Stimulated activated CD8-positive, alpha-beta memory T cell treated with anti-CD3 and anti-CD28 coated beads, Interleukin-7, amount 100 ng/mL, for 4 hours (primary cell): ENCODE measurements at regions not wholly inside any gene's neighbourhood (a gene's known extent, or its start where the extent isn't known, plus 50 kb on each side); places are given as distances from the start of the nearest gene placed in this dataset.

Source experiments
- DNase-seq, 2 donors: peaks; one replicate each; pipeline ENCODE4 v3.0.0-alpha.2; 2020; ENCODE audit warnings: low read depth in 2 of 2

- no peak for DNase-seq
Measured at GRCh38 chr1:38135625-38136414, 89.2 kb upstream of the POU3F1 start.

GRCh38 chr1:38134294-38134755 is 87.7 kb upstream of the POU3F1 start:
- no peak for DNase-seq

DNA sequence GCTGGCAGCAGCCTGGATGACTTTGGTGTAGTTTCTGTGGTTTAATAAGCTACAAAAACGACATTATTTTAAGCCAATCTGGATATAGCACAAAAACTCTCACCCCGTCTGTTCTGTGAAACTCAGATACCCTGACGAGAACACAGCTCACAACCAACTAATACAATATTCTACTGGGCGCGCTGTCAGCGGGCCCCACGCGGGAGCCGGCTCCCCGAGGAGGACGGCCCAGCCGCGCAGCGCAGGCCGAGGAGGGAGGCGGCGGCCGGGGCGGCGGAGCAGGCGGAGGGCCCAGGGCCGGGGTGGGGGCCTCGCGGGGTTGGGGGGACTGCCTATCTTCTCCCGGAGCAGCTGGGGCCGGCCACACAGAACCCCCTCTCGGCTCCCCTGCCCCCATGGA is 87.2 kb upstream of the POU3F1 start:
- no peak for DNase-seq

DNA sequence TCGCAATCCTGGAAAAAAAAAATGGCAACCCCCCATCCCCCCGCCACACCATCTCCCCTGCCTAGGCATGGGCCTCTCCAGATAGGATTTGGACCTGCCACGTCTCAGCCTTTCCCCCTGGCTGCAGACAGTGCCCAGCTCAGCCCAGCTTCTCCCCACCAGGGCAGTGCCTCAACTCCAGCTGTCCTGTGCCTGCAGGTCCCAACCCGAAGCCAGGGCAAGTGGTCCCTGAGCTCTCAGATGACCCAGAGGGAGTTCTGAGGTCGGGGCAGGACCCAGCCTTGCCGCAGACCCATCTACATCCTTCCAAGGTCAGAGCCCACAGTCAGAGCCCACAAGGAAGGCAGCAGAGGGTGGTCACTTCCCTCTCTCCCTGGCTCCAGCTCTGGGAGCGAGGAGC is 86.7 kb upstream of the POU3F1 start:
- no peak for DNase-seq

GRCh38 chr1:38132681-38133080 is 86.1 kb upstream of the POU3F1 start:
- DNase-seq, result no peak

DNA sequence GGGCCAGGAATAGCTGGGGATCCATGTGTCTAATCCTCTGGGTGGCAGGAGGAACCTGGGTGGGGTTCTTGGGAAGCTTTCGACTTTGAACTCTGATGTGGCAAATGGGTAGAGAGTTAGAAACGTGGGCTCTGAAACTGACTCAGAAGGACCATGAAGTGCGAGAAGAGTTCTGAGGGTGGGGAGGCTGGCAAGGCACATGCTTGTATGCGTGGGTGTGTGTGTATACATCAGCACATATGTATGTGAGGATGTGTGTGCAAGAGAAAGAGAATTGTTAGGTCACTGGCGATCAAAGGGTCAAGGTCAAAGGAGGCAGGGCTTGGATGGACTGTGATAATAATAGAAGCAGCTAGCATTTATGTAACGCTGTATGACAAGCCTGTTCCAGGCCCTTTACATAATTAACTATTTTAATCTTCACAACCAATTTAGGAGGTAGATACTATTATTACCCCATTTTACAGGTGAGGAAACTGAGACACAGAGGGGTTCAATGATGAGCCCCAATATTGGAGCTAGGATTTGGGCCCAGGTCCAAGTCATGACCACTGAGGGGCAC is 84.5 kb upstream of the POU3F1 start:
- DNase-seq, result no peak

DNA sequence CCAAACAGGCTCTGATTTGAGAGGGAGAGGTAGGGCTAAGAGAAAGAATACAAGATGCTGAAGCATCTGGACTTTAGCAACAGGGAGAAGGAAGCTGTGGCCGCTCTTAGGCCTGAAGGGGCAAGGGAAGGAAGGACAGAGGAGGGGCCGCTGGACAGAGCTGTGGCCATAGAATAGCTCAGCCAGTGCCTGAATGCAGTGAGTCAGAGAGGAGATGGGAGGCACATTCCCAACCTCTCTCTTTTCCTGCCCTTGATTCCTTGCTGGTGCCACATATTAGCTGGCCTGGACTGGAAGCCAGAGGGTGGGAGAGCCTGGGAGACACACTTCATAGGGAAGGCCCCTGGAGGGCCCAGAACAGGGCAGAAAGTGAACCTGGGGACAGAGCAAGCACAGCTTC is 83.4 kb upstream of the POU3F1 start:
- no peak for DNase-seq

DNA sequence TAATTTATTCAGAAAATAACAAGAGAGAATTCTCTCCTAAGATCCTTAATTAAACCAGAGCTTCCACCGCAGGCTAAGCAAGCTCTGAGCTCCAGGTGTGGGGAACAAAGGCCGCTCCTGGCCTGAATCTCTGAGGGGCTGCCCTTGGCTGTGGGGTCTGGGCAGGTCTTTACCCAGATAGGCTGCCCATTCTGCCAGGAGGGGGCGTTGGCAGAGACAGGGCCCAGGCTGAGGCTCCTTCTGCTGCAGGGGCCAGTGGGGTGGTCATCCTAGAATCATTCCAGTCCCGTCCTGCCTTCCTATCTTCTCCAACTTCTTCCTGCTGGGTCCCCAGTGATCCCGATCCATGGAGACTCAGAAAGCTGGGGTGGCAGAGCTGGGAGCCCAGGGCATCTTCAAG is 82.9 kb upstream of the POU3F1 start:
- no peak for DNase-seq

DNA sequence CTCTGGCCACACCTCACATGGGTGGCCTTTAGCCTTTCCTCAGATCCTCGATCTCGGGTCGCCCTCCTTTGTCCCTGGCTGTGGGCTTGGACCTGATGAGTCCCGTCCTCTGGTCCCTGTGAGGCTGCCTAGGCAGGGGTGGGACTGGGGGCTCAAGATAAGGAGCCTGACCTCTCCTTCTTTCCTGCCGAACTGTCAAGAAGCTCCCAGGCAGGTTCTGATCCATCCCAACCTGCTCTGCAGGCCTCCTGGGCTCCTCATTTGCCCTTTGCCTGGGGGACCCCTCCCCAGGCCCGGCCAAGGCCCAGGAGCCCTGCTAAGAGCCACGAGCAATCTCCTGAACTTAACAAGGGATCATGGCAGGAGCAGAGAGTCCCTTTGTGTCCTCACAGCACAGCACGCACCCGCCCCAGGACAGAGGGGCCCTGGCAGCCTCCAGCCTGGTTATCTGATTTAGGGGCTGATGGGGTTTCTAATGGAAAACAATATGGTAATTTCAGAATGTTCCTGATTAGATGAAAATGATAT is 82.4 kb upstream of the POU3F1 start:
- DNase-seq, result no peak

- no peak for DNase-seq
Measured at GRCh38 chr1:38128511-38128910, 81.9 kb upstream of the POU3F1 start.

GRCh38 chr1:38127428-38127827 is 80.8 kb upstream of the POU3F1 start:
- DNase-seq, result no peak

DNA sequence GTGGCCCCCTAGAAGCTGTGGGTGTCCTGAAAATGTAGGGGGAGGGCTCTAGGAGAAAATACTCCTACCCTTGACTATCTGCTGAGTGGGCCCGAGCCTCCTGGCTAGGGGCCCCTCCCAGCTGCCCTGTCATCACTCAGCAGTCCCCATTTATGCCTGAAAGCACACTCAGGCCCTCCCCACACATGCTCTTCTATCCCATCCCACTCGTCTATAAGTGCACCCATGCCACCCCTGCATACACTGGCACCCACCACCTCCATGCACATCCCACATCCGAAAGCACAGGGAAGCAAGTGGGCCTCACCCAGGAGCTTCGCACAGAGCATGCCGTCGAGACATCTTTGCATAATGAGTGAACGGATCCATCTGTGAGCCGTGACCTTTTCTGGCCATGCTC is 80.4 kb upstream of the POU3F1 start:
- DNase-seq, result no peak

- DNase-seq, result no peak
Measured at GRCh38 chr1:38125837-38126520, 79.4 kb upstream of the POU3F1 start.

GRCh38 chr1:38125016-38125415 is 78.4 kb upstream of the POU3F1 start:
- no peak for DNase-seq

DNA sequence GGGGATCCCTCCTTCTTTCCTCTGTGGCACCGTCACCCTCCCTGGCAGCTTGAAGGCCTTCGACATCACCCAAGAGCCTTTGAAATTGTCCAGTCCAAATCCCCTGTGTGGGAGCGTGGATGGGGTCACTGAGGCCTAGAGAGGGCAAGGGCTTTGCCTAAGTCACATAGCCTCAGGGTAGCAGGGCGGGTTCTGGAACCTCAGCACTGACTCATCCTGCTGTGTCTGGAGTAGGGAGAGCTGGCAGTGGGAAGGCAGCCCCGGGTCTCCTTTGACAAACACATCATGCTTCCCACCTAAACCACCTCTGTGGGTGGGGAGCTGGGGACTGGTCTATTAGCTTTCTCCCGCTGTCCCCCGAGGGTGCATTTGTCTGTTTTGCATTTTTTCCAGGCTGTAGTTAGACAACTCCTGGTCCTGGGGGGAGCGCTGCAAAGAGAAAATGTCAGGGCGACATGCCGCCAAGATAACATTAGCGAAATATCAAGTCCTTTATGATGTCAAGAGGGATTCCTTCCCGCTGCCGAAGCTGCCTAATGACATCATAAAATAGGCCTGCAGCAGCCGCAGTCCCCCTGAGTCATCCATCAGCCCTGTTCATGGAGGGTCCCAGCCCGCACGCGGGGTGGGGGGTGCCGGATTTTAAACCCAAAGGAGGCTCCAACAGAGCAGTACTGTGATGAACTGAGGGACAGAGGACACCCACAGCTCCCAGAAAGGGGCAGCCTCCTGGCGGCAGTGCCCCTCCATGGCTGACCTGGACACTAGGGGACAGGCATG is 77.0 kb upstream of the POU3F1 start:
- no peak for DNase-seq

DNA sequence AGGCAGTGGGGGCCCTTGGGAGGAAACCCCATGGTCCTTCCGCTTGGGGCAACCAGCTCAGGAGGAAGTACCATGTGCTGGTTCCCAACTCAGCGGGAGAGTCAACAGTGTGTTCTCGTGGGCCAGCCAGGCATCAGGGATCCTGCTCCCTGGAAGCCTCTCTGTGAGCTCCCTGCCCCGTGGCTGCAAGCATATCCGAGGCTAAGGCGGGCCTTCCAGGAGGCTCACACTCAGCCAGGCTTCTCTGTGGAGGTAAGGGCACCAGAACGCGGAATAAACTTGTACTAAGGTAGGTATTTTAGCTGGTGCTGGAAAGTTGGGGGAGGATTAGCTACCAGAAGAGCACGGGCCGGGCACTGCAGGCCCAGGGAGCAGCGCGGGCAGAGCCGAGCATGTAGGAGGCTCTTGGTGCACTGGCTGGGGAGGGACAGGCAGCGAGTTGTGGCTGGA is 74.7 kb upstream of the POU3F1 start:
- DNase-seq, result no peak

GRCh38 chr1:38120552-38121230 is 74.1 kb upstream of the POU3F1 start:
- no peak for DNase-seq

GRCh38 chr1:38118976-38119375 is 72.4 kb upstream of the POU3F1 start:
- DNase-seq, result no peak

GRCh38 chr1:38117444-38117887 is 70.9 kb upstream of the POU3F1 start:
- DNase-seq, result no peak

GRCh38 chr1:38115682-38116202 is 69.1 kb upstream of the POU3F1 start:
- no peak for DNase-seq

DNA sequence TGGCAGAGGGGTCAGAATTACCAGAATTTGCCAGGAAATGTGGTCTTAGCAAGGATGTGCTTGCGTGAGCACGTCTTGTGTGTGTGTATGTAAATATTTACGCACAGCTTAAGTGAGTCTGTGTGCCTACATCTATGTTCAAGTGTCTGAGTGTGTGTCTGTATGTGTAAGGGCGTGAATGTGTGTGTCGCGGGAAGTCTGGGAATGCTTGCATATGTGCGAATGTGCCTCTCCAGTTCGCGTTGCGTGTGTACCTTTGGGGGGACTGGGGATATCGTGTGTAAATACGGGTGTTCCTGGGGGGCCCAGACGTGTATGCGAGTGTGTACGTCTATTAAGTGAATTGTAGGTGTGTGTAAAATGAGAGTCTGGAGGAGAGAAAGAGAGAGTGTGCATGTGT is 68.6 kb upstream of the POU3F1 start:
- DNase-seq, result no peak
